ENCODE measurements at regions not wholly inside any gene's neighbourhood (a gene's known extent, or its start where the extent isn't known, plus 50 kb on each side); places are given as distances from the start of the nearest gene placed in this dataset.
A peak's percentile ranks its signal among the peaks of the same experiment; 100 is the strongest.
"Not testable (repeated sequence)": the region's sequence is repeated elsewhere in the genome, so short reads cannot be mapped to it uniquely, and the experiment has no call there.

GRCh38 chr3:59494969-59495368 lies 445.1 kb upstream of the CFAP20DC start:
- not testable (repeated sequence) for DNase-seq

- no peak for DNase-seq
These were observed 436.7 kb upstream of the CFAP20DC start for GRCh38 chr3:59486520-59486919.

- DNase-seq: no peak
These were observed 433.4 kb upstream of the CFAP20DC start for GRCh38 chr3:59483191-59483590.

- no peak for DNase-seq
These were observed 432.9 kb upstream of the CFAP20DC start for GRCh38 chr3:59482684-59483083.

GRCh38 chr3:59481776-59482400 lies 432.1 kb upstream of the CFAP20DC start:
- DNase-seq: no peak

- DNase-seq: no peak
These were observed 430.7 kb upstream of the CFAP20DC start for GRCh38 chr3:59480486-59480995.

GRCh38 chr3:59473636-59474035 lies 423.8 kb upstream of the CFAP20DC start:
- no peak for DNase-seq

GRCh38 chr3:59472541-59472940 lies 422.7 kb upstream of the CFAP20DC start:
- no peak for DNase-seq

- DNase-seq: no peak
These were observed 420.3 kb upstream of the CFAP20DC start for GRCh38 chr3:59469948-59470723.

GRCh38 chr3:59467476-59467875 lies 417.7 kb upstream of the CFAP20DC start:
- DNase-seq: no peak

GRCh38 chr3:59464187-59464586 lies 414.4 kb upstream of the CFAP20DC start:
- no peak for DNase-seq

GRCh38 chr3:59463253-59463652 lies 413.4 kb upstream of the CFAP20DC start:
- no peak for DNase-seq

- DNase-seq: no peak
These were observed 410.2 kb upstream of the CFAP20DC start for GRCh38 chr3:59460068-59460467.

GRCh38 chr3:59456852-59457485 lies 407.1 kb upstream of the CFAP20DC start:
- DNase-seq: no peak

GRCh38 chr3:59451800-59452746 lies 402.2 kb upstream of the CFAP20DC start:
- DNase-seq: no peak

GRCh38 chr3:59450946-59451763 lies 401.3 kb upstream of the CFAP20DC start:
- peak; percentile 69 for DNase-seq

- no peak for DNase-seq
These were observed 400.6 kb upstream of the CFAP20DC start for GRCh38 chr3:59450437-59450836.

- DNase-seq: no peak
These were observed 397.1 kb upstream of the CFAP20DC start for GRCh38 chr3:59446775-59447465.

GRCh38 chr3:59444676-59445075 lies 394.9 kb upstream of the CFAP20DC start:
- DNase-seq: no peak

- DNase-seq: no peak
These were observed 394.5 kb upstream of the CFAP20DC start for GRCh38 chr3:59444294-59444671.

GRCh38 chr3:59443618-59444293 lies 393.9 kb upstream of the CFAP20DC start:
- DNase-seq: no peak
